NCI-H2107 treated with DMSO at 0.1 percent for 48 hours (cell line): ENCODE measurements at regions not wholly inside any gene's neighbourhood (a gene's known extent, or its start where the extent isn't known, plus 50 kb on each side); places are given as distances from the start of the nearest gene placed in this dataset.

Source experiments
- DNase-seq: peaks from one replicate; lab custom pipeline; 2025; ENCODE audit not compliant: unreplicated experiment; lab: John Stamatoyannopoulos, UW

GRCh38 chr14:82313889-82314288, 780.2 kb upstream of the SEL1L start:
- DNase-seq, result peak; percentile 94

GRCh38 chr14:82328442-82328841, 794.8 kb upstream of the SEL1L start:
- DNase-seq, result no peak

GRCh38 chr14:82341261-82341810, 807.7 kb upstream of the SEL1L start:
- DNase-seq, result no peak

GRCh38 chr14:82342596-82342995, 808.9 kb upstream of the SEL1L start:
- DNase-seq, result no peak

- DNase-seq, result no peak
These were observed 811.5 kb upstream of the SEL1L start for GRCh38 chr14:82345184-82345583.

- DNase-seq, result no peak
These were observed 820.5 kb upstream of the SEL1L start for GRCh38 chr14:82354126-82354525.

GRCh38 chr14:82359201-82359600, 825.5 kb upstream of the SEL1L start:
- no peak for DNase-seq

GRCh38 chr14:82362452-82362851, 828.8 kb upstream of the SEL1L start:
- DNase-seq, result no peak

GRCh38 chr14:82365471-82365870, 831.8 kb upstream of the SEL1L start:
- no peak for DNase-seq

GRCh38 chr14:82366803-82367202, 833.1 kb upstream of the SEL1L start:
- no peak for DNase-seq

GRCh38 chr14:82379291-82379690, 845.6 kb upstream of the SEL1L start:
- DNase-seq, result no peak

GRCh38 chr14:82385048-82385447, 851.4 kb upstream of the SEL1L start:
- peak; percentile 97 for DNase-seq

- DNase-seq, result no peak
These were observed 854.0 kb upstream of the SEL1L start for GRCh38 chr14:82387699-82388098.

- no peak for DNase-seq
These were observed 854.8 kb upstream of the SEL1L start for GRCh38 chr14:82388488-82388887.

- no peak for DNase-seq
These were observed 856.9 kb upstream of the SEL1L start for GRCh38 chr14:82390586-82390985.

GRCh38 chr14:82394916-82395315, 861.3 kb upstream of the SEL1L start:
- peak; percentile 68 for DNase-seq

GRCh38 chr14:82398256-82398655, 864.6 kb upstream of the SEL1L start:
- peak; percentile 91 for DNase-seq

- DNase-seq, result peak; percentile 92
These were observed 870.3 kb upstream of the SEL1L start for GRCh38 chr14:82403987-82404386.

- DNase-seq, result no peak
These were observed 876.4 kb upstream of the SEL1L start for GRCh38 chr14:82410064-82410463.

- no peak for DNase-seq
These were observed 877.6 kb upstream of the SEL1L start for GRCh38 chr14:82411298-82411697.

- DNase-seq, result no peak
These were observed 878.9 kb upstream of the SEL1L start for GRCh38 chr14:82412545-82412944.

GRCh38 chr14:82414853-82415539, 881.3 kb upstream of the SEL1L start:
- DNase-seq, result no peak

- DNase-seq, result no peak
These were observed 886.3 kb upstream of the SEL1L start for GRCh38 chr14:82419933-82420332.
